Glutamatergic neuron (in vitro differentiated cells): ENCODE measurements at regions not wholly inside any gene's neighbourhood (a gene's known extent, or its start where the extent isn't known, plus 50 kb on each side); places are given as distances from the start of the nearest gene placed in this dataset.
"Not testable (repeated sequence)": the region's sequence is repeated elsewhere in the genome, so short reads cannot be mapped to it uniquely, and the experiment has no call there.

ENCODE experiments used
- DNase-seq: peaks from one replicate; pipeline ENCODE4 v3.0.0; 2022
- H3K27ac Mint-ChIP-seq: one replicate; pipeline ENCODE4 v1.8.0; 2020; ENCODE audit warnings: mild to moderate bottlenecking, mixed read lengths, inconsistent platforms; ENCODE audit not compliant: unreplicated experiment
- H3K27me3 Mint-ChIP-seq: one replicate; pipeline ENCODE4 v1.8.0; 2020; ENCODE audit warnings: mild to moderate bottlenecking, moderate library complexity, mixed read lengths, inconsistent platforms; ENCODE audit not compliant: unreplicated experiment
- H3K36me3 Mint-ChIP-seq: one replicate; pipeline ENCODE4 v1.8.0; 2020; ENCODE audit warnings: mild to moderate bottlenecking, mixed read lengths, inconsistent platforms; ENCODE audit not compliant: unreplicated experiment
- H3K4me1 Mint-ChIP-seq: one replicate; pipeline ENCODE4 v1.8.0; 2020; ENCODE audit warnings: mild to moderate bottlenecking, low read depth, mixed read lengths, inconsistent platforms; ENCODE audit not compliant: unreplicated experiment
- H3K4me3 Mint-ChIP-seq: one replicate; pipeline ENCODE4 v1.8.0; 2020; ENCODE audit warnings: mild to moderate bottlenecking, mixed read lengths, inconsistent platforms; ENCODE audit not compliant: unreplicated experiment
- H3K9me3 Mint-ChIP-seq: one replicate; pipeline ENCODE4 v1.8.0; 2020; ENCODE audit warnings: mild to moderate bottlenecking, moderate library complexity, mixed read lengths, inconsistent platforms; ENCODE audit not compliant: unreplicated experiment
- CTCF ChIP-seq: fragments of 200-600 bp; sonication (generic); IDR thresholded peaks from one replicate; pipeline ENCODE4 v1.5.0; 2021; ENCODE audit not compliant: partially characterized antibody, unreplicated experiment

GRCh38 chr3:11898611-11899325 is 52.1 kb upstream of the TAMM41 start:
- peaks cover 2% of the 10 kb centered on the region for H3K9me3 Mint-ChIP-seq
- H3K4me3 Mint-ChIP-seq, result no peak overlapping the region
- DNase-seq, result no peak
- TF ChIP-seq CTCF, result no peak
- H3K27me3 Mint-ChIP-seq, result peaks cover 7% of the 10 kb centered on the region
- no peaks in the 10 kb centered on the region for H3K4me1 Mint-ChIP-seq
- H3K27ac Mint-ChIP-seq, result no peak overlapping the region
- H3K36me3 Mint-ChIP-seq, result no peaks in the 10 kb centered on the region

- not testable (repeated sequence) for H3K4me3 Mint-ChIP-seq, H3K9me3 Mint-ChIP-seq
Observed at GRCh38 chr3:11899389-11899788, 52.7 kb upstream of the TAMM41 start.

GRCh38 chr3:11899826-11900225 is 53.1 kb upstream of the TAMM41 start:
- no peak overlapping the region for H3K4me3 Mint-ChIP-seq
- DNase-seq, result no peak
- peaks cover 5% of the 10 kb centered on the region for H3K27me3 Mint-ChIP-seq
- H3K9me3 Mint-ChIP-seq, result peaks cover 2% of the 10 kb centered on the region
- no peak for TF ChIP-seq CTCF
- no peaks in the 10 kb centered on the region for H3K36me3 Mint-ChIP-seq
- H3K27ac Mint-ChIP-seq, result no peak overlapping the region
- H3K4me1 Mint-ChIP-seq, result no peaks in the 10 kb centered on the region

More at GRCh38 chr3:11899389-11899788, 52.7 kb upstream of the TAMM41 start:
- DNase-seq, H3K4me1 Mint-ChIP-seq, H3K27ac Mint-ChIP-seq, H3K27me3 Mint-ChIP-seq, H3K36me3 Mint-ChIP-seq: not testable (repeated sequence)

- Mint-ChIP-seq H3K27me3 (peaks cover 5% of the 10 kb centered on the region), H3K4me1 (no peaks in the 10 kb centered on the region), H3K9me3 (peaks cover 2% of the 10 kb centered on the region), H3K36me3 (no peaks in the 10 kb centered on the region), H3K4me3 (no peak overlapping the region), H3K27ac (no peak overlapping the region)
- TF ChIP-seq CTCF, result no peak
- no peak for DNase-seq
Observed at GRCh38 chr3:11900824-11901223, 54.1 kb upstream of the TAMM41 start.

GRCh38 chr3:11901286-11901875 is 54.7 kb upstream of the TAMM41 start:
- H3K9me3 Mint-ChIP-seq, result peaks cover 2% of the 10 kb centered on the region
- no peak for TF ChIP-seq CTCF
- no peaks in the 10 kb centered on the region for H3K36me3 Mint-ChIP-seq
- no peak for DNase-seq
- H3K27me3 Mint-ChIP-seq, result peaks cover 3% of the 10 kb centered on the region
- H3K4me1 Mint-ChIP-seq, result no peaks in the 10 kb centered on the region
- no peak overlapping the region for H3K4me3 Mint-ChIP-seq
- H3K27ac Mint-ChIP-seq, result no peak overlapping the region
